Upper lobe of left lung (tissue), 6 donors: ENCODE measurements at regions not wholly inside any gene's neighbourhood (a gene's known extent, or its start where the extent isn't known, plus 50 kb on each side); places are given as distances from the start of the nearest gene placed in this dataset.

Experiments used
- ATAC-seq, 2 donors: fragments of 200-7000 bp; cut with Tn5 transposase; one replicate each; pipeline ENCODE4 v1.9.1; 2022; ENCODE audit warnings: mild to moderate bottlenecking in 2 of 2, moderate library complexity in 2 of 2; ENCODE audit not compliant: low FRiP score in 2 of 2
- DNase-seq, 2 donors: peaks; one replicate each; pipeline ENCODE4 v3.0.0-alpha.2; 2019 to 2020
- H3K27ac ChIP-seq, 4 donors: fragments of 200-600 bp; sonication (generic); one replicate each; pipeline ENCODE4 v1.5.1; 2016 to 2019
- H3K27me3 ChIP-seq, 4 donors: fragments of 200-600 bp; sonication (generic); one replicate each; pipeline ENCODE4 v1.5.1; 2017 to 2019
- H3K36me3 ChIP-seq, 4 donors: fragments of 200-600 bp; sonication (generic); one replicate each; pipeline ENCODE4 v1.5.1; 2016 to 2019
- H3K4me1 ChIP-seq, 4 donors: fragments of 200-600 bp; sonication (generic); one replicate each; pipeline ENCODE4 v1.5.1; 2018 to 2019
- H3K4me3 ChIP-seq, 4 donors: fragments of 200-600 bp; sonication (generic); one replicate each; pipeline ENCODE4 v1.5.1; 2017 to 2019; ENCODE audit warnings: mild to moderate bottlenecking in 2 of 4, moderate library complexity in 1 of 4
- H3K9me3 ChIP-seq, 4 donors: fragments of 200-600 bp; sonication (generic); one replicate each; pipeline ENCODE4 v1.5.1; 2018 to 2019
- EP300 ChIP-seq, 4 donors: sonication (generic); formaldehyde crosslinking; IDR thresholded peaks; one replicate each; pipeline ENCODE4 v1.5.1; 2017; ENCODE audit warnings: antibody characterized with exemption in 4 of 4, control low read depth in 2 of 4
- POLR2A ChIP-seq, 4 donors: fragments of 450-650 bp; IDR thresholded peaks; one replicate each; pipeline ENCODE4 v1.5.1; 2016 to 2017; ENCODE audit warnings: antibody characterized with exemption in 4 of 4, mild to moderate bottlenecking in 2 of 4
- POLR2AphosphoS5 ChIP-seq, 2 donors: sonication (generic); formaldehyde crosslinking; IDR thresholded peaks; one replicate each; pipeline ENCODE4 v1.5.1; 2017; ENCODE audit warnings: antibody characterized with exemption in 2 of 2
- WGBS, 2 donors: methylation state at CpG; one replicate each; pipeline ENCODE4 v1.1.5; 2017 to 2018; 5-methylcytosine and 5-hydroxymethylcytosine counted together
- TF ChIP-seq, protein P1 (sequence below), 6 experiments: fragments of 450-650 bp in 4 of 6; fragments of 200-600 bp in 2 of 6; sonication (generic) in 2 of 6; IDR thresholded peaks; one replicate each; pipeline ENCODE4 v1.5.1; 2016 to 2019; ENCODE audit warnings: antibody characterized with exemption in 6 of 6
- donor health status: DM: no; HTN: no; CAD: no; lungs with moderate emphysema.
- donor health status: DM: no; HTN: yes; CAD: no; lungs with severe emphysema.

DNA sequence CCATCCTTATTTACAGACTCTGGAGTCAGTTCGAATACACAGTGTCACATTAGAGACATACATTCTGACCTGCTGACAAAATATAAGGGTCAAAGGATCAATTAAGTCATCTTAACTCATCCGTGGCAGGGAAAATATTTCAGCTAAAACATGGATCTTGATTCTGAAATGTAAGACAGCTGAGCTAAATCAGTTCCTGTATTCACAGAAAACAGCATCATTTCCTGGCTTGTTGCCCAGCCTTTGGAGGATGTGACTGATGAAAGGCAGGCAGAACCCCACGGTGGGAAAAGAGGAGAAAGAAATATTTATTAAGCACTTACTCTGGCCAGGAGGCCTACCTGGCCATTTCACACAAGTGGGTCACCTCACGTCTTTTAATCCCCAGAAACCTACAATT lies 101.9 kb downstream of the GAS2L3 start:
- Histone ChIP-seq H3K4me3 (no peak overlapping the region), H3K36me3 (no peaks in the 10 kb centered on the region), H3K9me3 (no peaks in the 10 kb centered on the region), H3K4me1 (no peaks in the 10 kb centered on the region), H3K27ac (no peak overlapping the region), H3K27me3 (no peaks in the 10 kb centered on the region)
- no peak for DNase-seq
- WGBS, 2 donors = 32 to 42% methylated on average over 4 of the region's 4 CpGs
- TF ChIP-seq POLR2A (IDR thresholded peaks at IDR 0.05) (no peak), POLR2AphosphoS5 (IDR thresholded peaks at IDR 0.05) (no peak), EP300 (IDR thresholded peaks at IDR 0.05) (no peak)
- TF ChIP-seq, protein P1, sequence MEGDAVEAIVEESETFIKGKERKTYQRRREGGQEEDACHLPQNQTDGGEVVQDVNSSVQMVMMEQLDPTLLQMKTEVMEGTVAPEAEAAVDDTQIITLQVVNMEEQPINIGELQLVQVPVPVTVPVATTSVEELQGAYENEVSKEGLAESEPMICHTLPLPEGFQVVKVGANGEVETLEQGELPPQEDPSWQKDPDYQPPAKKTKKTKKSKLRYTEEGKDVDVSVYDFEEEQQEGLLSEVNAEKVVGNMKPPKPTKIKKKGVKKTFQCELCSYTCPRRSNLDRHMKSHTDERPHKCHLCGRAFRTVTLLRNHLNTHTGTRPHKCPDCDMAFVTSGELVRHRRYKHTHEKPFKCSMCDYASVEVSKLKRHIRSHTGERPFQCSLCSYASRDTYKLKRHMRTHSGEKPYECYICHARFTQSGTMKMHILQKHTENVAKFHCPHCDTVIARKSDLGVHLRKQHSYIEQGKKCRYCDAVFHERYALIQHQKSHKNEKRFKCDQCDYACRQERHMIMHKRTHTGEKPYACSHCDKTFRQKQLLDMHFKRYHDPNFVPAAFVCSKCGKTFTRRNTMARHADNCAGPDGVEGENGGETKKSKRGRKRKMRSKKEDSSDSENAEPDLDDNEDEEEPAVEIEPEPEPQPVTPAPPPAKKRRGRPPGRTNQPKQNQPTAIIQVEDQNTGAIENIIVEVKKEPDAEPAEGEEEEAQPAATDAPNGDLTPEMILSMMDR (IDR thresholded peaks at IDR 0.05) = no peak
- ATAC-seq = no peak

DNA sequence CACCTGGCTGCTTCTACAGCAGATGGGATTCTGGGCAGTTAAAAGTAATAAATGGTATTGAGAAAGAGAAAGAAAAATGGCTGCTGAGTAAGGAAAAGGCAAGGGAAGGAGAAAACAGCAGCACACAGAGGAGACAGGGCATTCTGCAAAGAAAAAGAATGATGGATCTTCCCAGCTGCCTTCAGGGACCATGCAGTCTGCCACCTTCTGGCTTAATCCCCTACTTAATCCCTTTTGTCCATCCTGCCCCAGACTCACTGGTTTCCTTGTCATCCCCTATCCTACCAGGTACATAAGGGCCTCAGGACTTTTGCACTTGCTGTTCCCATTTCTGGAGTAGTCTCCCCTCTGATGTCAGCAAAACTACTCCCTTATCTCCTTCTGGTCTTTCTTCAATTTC lies 107.6 kb downstream of the GAS2L3 start:
- Histone ChIP-seq H3K27me3 (no peaks in the 10 kb centered on the region), H3K9me3 (peaks cover 0 to 13% (median 7%) of the 10 kb centered on the region in 4 donors), H3K27ac (no peak overlapping the region), H3K4me3 (no peak overlapping the region), H3K4me1 (no peaks in the 10 kb centered on the region), H3K36me3 (no peaks in the 10 kb centered on the region)
- TF ChIP-seq, protein P1 (IDR thresholded peaks at IDR 0.05) = no peak
- no peak for TF ChIP-seq POLR2AphosphoS5 (IDR thresholded peaks at IDR 0.05)
- no peak for TF ChIP-seq POLR2A (IDR thresholded peaks at IDR 0.05)
- no peak for TF ChIP-seq EP300 (IDR thresholded peaks at IDR 0.05)
- DNase-seq (no peak), ATAC-seq (no peak)

DNA sequence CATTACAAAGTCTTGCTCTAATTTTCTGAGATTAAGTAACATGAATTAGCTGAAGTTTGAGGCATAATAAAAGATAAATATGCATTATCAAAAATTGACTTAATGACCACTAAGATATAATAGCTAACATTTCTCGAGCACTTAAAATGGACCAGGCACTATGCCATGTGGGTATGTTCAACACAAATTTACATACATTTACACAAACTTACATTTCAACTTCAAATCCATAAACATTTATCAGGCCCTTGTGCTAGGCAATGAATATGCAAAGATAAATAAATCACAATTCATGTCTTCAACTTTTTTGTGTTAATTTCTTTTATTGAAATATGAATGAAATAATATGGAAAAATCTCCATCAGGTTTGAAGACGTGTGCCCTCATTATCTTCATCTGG lies 108.7 kb downstream of the GAS2L3 start:
- ATAC-seq (no peak), DNase-seq (no peak)
- Histone ChIP-seq H3K27me3 (no peaks in the 10 kb centered on the region), H3K4me1 (no peaks in the 10 kb centered on the region), H3K4me3 (no peak overlapping the region), H3K27ac (no peak overlapping the region), H3K36me3 (no peaks in the 10 kb centered on the region), H3K9me3 (peaks cover 0 to 13% (median 7%) of the 10 kb centered on the region in 4 donors)
- 82 to 90% methylated on average over 2 of the region's 2 CpGs for WGBS, 2 donors
- TF ChIP-seq, protein P1 (IDR thresholded peaks at IDR 0.05) = no peak
- no peak for TF ChIP-seq POLR2A (IDR thresholded peaks at IDR 0.05)

DNA sequence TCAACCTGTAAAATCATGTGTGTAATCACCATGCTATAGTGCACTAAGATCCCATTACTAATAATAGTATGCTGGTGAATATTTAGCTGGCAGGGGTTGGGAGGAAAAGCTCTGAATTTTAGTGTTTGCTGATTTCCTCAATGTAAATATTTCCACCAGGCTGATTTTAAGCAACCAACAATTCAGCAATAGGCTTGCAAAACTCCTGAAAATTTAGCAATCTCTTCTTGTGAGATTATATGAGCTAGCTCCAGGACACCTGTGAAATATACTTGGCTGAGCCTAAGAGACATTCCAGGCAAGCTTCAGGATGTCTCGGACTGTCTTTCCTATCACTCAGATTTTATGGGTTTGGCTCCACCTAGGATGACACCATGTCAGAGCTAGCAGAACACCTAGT lies 106.9 kb upstream of the ANO4 start:
- TF ChIP-seq POLR2AphosphoS5 (IDR thresholded peaks at IDR 0.05) (no peak), POLR2A (IDR thresholded peaks at IDR 0.05) (no peak), EP300 (IDR thresholded peaks at IDR 0.05) (no peak)
- TF ChIP-seq, protein P1 (IDR thresholded peaks at IDR 0.05) = no peak
- DNase-seq = no peak
- Histone ChIP-seq H3K9me3 (peaks cover 0 to 13% (median 7%) of the 10 kb centered on the region in 4 donors), H3K4me3 (no peak overlapping the region), H3K4me1 (no peaks in the 10 kb centered on the region), H3K36me3 (no peaks in the 10 kb centered on the region), H3K27me3 (no peaks in the 10 kb centered on the region), H3K27ac (no peak overlapping the region)
- 77 to 88% methylated on average over 1 of the region's 1 CpG for WGBS, 2 donors
- no peak for ATAC-seq

DNA sequence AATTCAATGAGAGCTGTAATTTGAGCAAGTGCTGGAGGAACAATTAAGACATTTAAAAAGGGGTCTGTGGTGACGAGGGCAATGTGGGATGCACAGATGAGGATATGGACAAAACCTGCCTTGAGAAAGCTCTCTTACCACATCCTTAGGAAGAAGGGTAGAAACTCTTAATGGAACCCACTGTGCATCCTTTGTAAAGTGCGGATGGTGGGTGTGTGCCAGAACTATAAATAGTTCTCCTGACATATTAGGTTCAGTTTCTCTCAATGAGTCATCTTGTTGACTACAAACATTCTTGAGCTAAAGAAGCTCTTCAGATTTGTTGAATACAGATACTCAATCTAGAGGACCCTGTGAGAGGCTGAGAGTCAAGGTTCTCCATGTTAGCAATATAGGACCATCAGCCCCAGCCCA lies 106.1 kb upstream of the ANO4 start:
- Histone ChIP-seq H3K9me3 (peaks cover 0 to 13% (median 7%) of the 10 kb centered on the region in 4 donors), H3K27me3 (no peaks in the 10 kb centered on the region), H3K36me3 (no peaks in the 10 kb centered on the region), H3K27ac (no peak overlapping the region), H3K4me1 (no peaks in the 10 kb centered on the region), H3K4me3 (no peak overlapping the region)
- 74 to 76% methylated on average over 2 of the region's 2 CpGs for WGBS, 2 donors
- ATAC-seq (no peak), DNase-seq (no peak)
- TF ChIP-seq EP300 (IDR thresholded peaks at IDR 0.05) (no peak), POLR2AphosphoS5 (IDR thresholded peaks at IDR 0.05) (no peak), POLR2A (IDR thresholded peaks at IDR 0.05) (no peak)
- TF ChIP-seq, protein P1 (IDR thresholded peaks at IDR 0.05) = no peak
